Skeletal muscle tissue (tissue), 3 donors: ENCODE measurements at regions not wholly inside any gene's neighbourhood (a gene's known extent, or its start where the extent isn't known, plus 50 kb on each side); places are given as distances from the start of the nearest gene placed in this dataset.

Experiments
- H3K27ac ChIP-seq: one replicate; pipeline ENCODE4 v1.7.0; 2013; ENCODE audit warnings: mild to moderate bottlenecking, low read depth, low read length, inconsistent platforms
- H3K27me3 ChIP-seq, 3 donors: one replicate each; pipeline ENCODE4 v1.7.0; 2013; ENCODE audit warnings: low read length in 3 of 3; ENCODE audit not compliant: control insufficient read depth in 3 of 3, insufficient read depth in 3 of 3
- H3K36me3 ChIP-seq, 3 donors: one replicate each; pipeline ENCODE4 v1.7.0; 2013; ENCODE audit warnings: low read length in 3 of 3; ENCODE audit not compliant: control insufficient read depth in 3 of 3, insufficient read depth in 3 of 3
- H3K4me1 ChIP-seq, 3 donors: one replicate each; pipeline ENCODE4 v1.7.0; 2013; ENCODE audit warnings: low read length in 3 of 3, mild to moderate bottlenecking in 3 of 3; ENCODE audit not compliant: control insufficient read depth in 3 of 3, insufficient read depth in 3 of 3
- H3K4me3 ChIP-seq, 3 donors: one replicate each; pipeline ENCODE4 v1.7.0; 2013; ENCODE audit warnings: low read length in 3 of 3
- H3K9ac ChIP-seq, 3 donors: one replicate each; pipeline ENCODE4 v1.7.0; 2013; ENCODE audit warnings: low read length in 3 of 3, mild to moderate bottlenecking in 3 of 3, moderate library complexity in 2 of 3, low read depth in 1 of 3
- H3K9me3 ChIP-seq, 3 donors: one replicate each; pipeline ENCODE4 v1.7.0; 2013; ENCODE audit warnings: low read length in 3 of 3; ENCODE audit not compliant: control insufficient read depth in 3 of 3
- donor health status: Osteomylitis.

- Histone ChIP-seq H3K4me1 (no peaks in the 10 kb centered on the region), H3K27ac (no peak overlapping the region), H3K9ac (no peak overlapping the region), H3K27me3 (no peaks in the 10 kb centered on the region), H3K9me3 (no peaks in the 10 kb centered on the region), H3K36me3 (no peaks in the 10 kb centered on the region), H3K4me3 (no peak overlapping the region)
Measured at GRCh38 chr3:163768048-163768447, 1310.2 kb downstream of the SI start.

DNA sequence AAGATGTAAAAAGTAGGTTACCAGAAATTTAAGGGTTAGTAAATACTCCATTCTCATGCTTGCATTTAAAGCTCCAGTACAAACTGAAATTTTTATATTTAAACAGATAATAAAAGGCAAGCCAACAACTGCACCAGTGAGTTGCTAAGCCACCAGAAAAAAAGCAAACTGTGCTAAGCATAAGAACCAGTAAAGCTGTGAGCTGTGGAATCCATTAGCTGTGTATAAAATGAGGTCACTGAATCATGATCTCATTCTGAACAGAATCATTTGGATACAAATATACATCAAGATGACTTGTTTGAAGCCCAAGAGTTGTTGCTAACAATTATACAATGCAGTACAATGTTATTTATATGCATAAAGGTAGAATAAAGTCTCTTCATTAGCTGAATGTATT is 1312.2 kb downstream of the SI start:
- Histone ChIP-seq H3K36me3 (no peaks in the 10 kb centered on the region), H3K4me1 (no peaks in the 10 kb centered on the region), H3K9ac (no peak overlapping the region), H3K9me3 (no peaks in the 10 kb centered on the region), H3K4me3 (no peak overlapping the region), H3K27ac (no peak overlapping the region), H3K27me3 (no peaks in the 10 kb centered on the region)

DNA sequence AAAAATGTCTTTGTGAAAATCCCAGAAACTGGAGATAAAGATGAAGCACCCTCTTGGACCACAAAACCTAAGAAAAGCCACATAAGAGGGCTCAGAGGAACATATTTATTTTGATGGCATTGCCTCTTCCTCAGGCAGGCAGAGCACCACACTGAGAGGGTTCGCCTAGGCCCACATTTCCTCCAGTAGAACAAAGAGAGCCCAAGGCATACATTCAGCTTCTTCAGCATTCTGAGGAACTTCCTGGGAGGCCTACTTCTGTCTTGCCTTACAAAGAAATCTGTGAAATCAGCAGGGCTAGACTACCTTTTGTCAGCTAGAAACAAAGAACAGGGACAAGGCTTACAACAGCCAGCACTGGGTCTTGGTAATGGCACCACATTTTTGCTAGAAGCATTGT is 1325.3 kb downstream of the SI start:
- H3K27ac ChIP-seq, result no peak overlapping the region

DNA sequence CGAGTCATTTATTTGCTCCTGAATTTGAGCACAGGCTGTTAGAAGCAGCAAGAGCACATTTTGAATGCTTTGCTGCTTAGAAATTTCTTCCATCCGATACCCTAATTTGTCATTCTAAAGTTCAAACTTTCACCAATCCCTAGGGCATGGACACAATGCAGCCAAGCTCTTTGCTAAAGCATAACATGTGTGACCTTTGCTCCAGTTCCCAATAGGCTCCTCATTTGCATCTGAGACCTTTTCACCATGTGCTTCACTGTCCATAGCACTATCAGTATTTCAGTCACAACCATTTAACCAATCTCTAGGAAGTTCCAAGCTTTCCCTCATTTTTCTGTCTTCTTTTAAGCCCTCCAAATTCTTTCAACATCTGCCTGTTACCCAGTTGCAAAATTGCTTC is 1333.1 kb downstream of the SI start:
- Histone ChIP-seq H3K9ac (no peak overlapping the region), H3K27me3 (no peaks in the 10 kb centered on the region), H3K36me3 (no peaks in the 10 kb centered on the region), H3K9me3 (no peaks in the 10 kb centered on the region), H3K4me3 (no peak overlapping the region), H3K27ac (no peak overlapping the region), H3K4me1 (no peaks in the 10 kb centered on the region)

More for the DNA sequence above, 1325.3 kb downstream of the SI start:
- Histone ChIP-seq H3K36me3 (no peaks in the 10 kb centered on the region), H3K27me3 (no peaks in the 10 kb centered on the region), H3K4me1 (no peaks in the 10 kb centered on the region), H3K4me3 (no peak overlapping the region), H3K9me3 (no peaks in the 10 kb centered on the region), H3K9ac (no peak overlapping the region)

DNA sequence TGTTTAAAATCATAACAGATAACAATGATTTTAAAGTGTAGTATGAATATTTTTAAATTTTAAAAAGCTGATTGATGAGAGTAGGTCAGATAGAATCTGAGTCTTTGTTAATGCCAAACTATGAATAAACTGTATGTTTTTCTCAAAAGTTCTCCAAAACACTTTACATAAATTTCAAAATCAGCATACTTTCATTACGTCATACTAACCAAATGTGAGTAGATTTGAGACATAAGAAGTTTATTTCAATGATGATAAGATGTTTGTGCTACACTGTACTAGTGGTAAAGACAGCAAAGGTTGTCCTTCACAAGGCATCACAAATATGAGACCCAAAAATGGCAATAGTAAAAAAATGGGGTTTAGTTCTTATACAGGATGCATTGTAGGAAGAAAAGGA is 1342.9 kb downstream of the SI start:
- Histone ChIP-seq H3K27ac (no peak overlapping the region), H3K9me3 (peaks cover 0 to 2% (median 0%) of the 10 kb centered on the region in 3 donors), H3K4me3 (no peak overlapping the region), H3K36me3 (no peaks in the 10 kb centered on the region), H3K9ac (no peak overlapping the region), H3K27me3 (no peaks in the 10 kb centered on the region), H3K4me1 (no peaks in the 10 kb centered on the region)

GRCh38 chr3:163730684-163731083 is 1347.6 kb downstream of the SI start:
- H3K27me3 ChIP-seq, result no peaks in the 10 kb centered on the region
- no peak overlapping the region for H3K27ac ChIP-seq
- no peaks in the 10 kb centered on the region for H3K4me1 ChIP-seq
- H3K36me3 ChIP-seq, result no peaks in the 10 kb centered on the region
- no peaks in the 10 kb centered on the region for H3K9me3 ChIP-seq
- H3K4me3 ChIP-seq, result no peak overlapping the region
- H3K9ac ChIP-seq, result no peak overlapping the region

- Histone ChIP-seq H3K27ac (no peak overlapping the region), H3K27me3 (no peaks in the 10 kb centered on the region)
Measured at GRCh38 chr3:163726125-163726524, 1352.2 kb downstream of the SI start.

GRCh38 chr3:163722405-163722804 is 1355.9 kb downstream of the SI start:
- H3K4me1 ChIP-seq, result no peaks in the 10 kb centered on the region
- no peak overlapping the region for H3K27ac ChIP-seq
- H3K36me3 ChIP-seq, result no peaks in the 10 kb centered on the region

More at GRCh38 chr3:163726125-163726524, 1352.2 kb downstream of the SI start:
- H3K9ac ChIP-seq, result no peak overlapping the region
- peaks cover 0 to 3% (median 0%) of the 10 kb centered on the region in 3 donors for H3K9me3 ChIP-seq
- H3K4me1 ChIP-seq, result no peaks in the 10 kb centered on the region
- H3K4me3 ChIP-seq, result no peak overlapping the region
- no peaks in the 10 kb centered on the region for H3K36me3 ChIP-seq

DNA sequence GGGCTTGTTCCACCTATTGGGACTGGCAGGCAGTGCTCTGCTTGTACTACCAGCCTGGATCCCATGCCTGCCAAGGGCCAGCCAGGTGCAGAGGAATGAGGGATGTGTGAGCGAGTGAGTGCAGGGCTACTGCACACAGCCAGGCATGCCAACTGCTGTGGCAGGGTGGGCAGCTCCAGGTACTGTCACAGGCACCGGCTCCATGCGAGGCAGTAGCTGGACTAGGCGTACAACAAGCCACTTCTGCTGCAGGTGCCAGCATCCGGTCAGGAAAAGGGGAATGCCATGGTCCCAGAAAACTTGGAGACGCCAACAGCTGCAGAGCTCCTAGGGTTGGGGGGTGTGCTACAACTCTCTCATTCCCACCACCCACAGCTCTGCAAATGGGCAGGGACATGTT is 1356.7 kb downstream of the SI start:
- H3K27ac ChIP-seq, result no peak overlapping the region
- no peaks in the 10 kb centered on the region for H3K27me3 ChIP-seq
- peaks cover 0 to 3% (median 0%) of the 10 kb centered on the region in 3 donors for H3K9me3 ChIP-seq
- no peak overlapping the region for H3K4me3 ChIP-seq
- no peaks in the 10 kb centered on the region for H3K4me1 ChIP-seq
- H3K9ac ChIP-seq, result no peak overlapping the region
- H3K36me3 ChIP-seq, result no peaks in the 10 kb centered on the region

More at GRCh38 chr3:163722405-163722804, 1355.9 kb downstream of the SI start:
- H3K9ac ChIP-seq, result no peak overlapping the region
- H3K27me3 ChIP-seq, result no peaks in the 10 kb centered on the region
- no peak overlapping the region for H3K4me3 ChIP-seq
- H3K9me3 ChIP-seq, result peaks cover 0 to 3% (median 0%) of the 10 kb centered on the region in 3 donors

DNA sequence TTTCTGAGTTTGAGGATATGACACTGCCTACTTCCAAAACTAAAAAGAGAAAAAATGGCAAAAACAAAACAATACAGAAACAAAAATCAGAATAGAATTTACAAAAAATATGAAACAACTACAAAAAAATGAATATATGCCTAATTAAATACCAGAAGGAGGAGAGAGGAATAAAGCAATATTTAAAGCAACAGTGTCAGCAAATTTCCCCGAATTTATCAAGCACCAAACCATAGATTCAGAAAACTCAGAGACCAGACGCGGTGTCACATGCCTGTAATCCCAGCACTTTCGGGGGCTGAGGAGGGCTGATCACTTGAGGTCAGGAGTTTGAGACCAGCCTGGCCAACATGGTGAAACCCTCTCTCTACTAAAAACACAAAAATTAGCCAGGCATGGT is 1360.9 kb downstream of the SI start:
- Histone ChIP-seq H3K27ac (no peak overlapping the region), H3K9ac (no peak overlapping the region), H3K4me3 (no peak overlapping the region), H3K9me3 (peaks cover 0 to 3% (median 0%) of the 10 kb centered on the region in 3 donors), H3K36me3 (no peaks in the 10 kb centered on the region), H3K27me3 (no peaks in the 10 kb centered on the region), H3K4me1 (no peaks in the 10 kb centered on the region)

GRCh38 chr3:163708428-163708827 is 1369.9 kb downstream of the SI start:
- H3K4me1 ChIP-seq, result no peaks in the 10 kb centered on the region
- no peaks in the 10 kb centered on the region for H3K36me3 ChIP-seq
- no peak overlapping the region for H3K9ac ChIP-seq
- H3K4me3 ChIP-seq, result no peak overlapping the region
- no peak overlapping the region for H3K27ac ChIP-seq
- H3K27me3 ChIP-seq, result no peaks in the 10 kb centered on the region
- no peaks in the 10 kb centered on the region for H3K9me3 ChIP-seq
